HepG2 (cell line): ENCODE measurements at regions not wholly inside any gene's neighbourhood (a gene's known extent, or its start where the extent isn't known, plus 50 kb on each side); places are given as distances from the start of the nearest gene placed in this dataset.
A peak's percentile ranks its signal among the peaks of the same experiment; 100 is the strongest.

Source experiments
- ATAC-seq: fragments of 200-7000 bp; cut with Tn5 transposase; 3 replicates; pipeline ENCODE4 v1.9.1; 2020; ENCODE audit warnings: mild to moderate bottlenecking, moderate library complexity
- BruUV-seq: library from RNA; stranded (reverse); fragments of 400-500 nt; replicated peaks from 2 replicates; lab custom pipeline; 2021; lab: Mats Ljungman, UMichigan
- CTCF ChIA-PET: fragments of 300-600 bp; formaldehyde crosslinking; extraction: SDS; loops from one replicate; lab custom pipeline; 2021; ENCODE audit warnings: low total read pairs, inconsistent platforms, low intra/inter-chr PET ratio; lab: Yijun Ruan, JAX
- POLR2A ChIA-PET: fragments of 350-600 bp; sonication (Branson Sonifier 250); formaldehyde crosslinking; loops from one replicate; lab custom pipeline; 2020; ENCODE audit warnings: antibody characterized with exemption, inconsistent platforms; lab: Yijun Ruan, JAX
- DNase-seq: peaks from one replicate; pipeline ENCODE4 v3.0.0-alpha.2; 2015; ENCODE audit warnings: low spot score
- FAIRE-seq: peaks from 3 replicates; lab custom pipeline; 2011; peaks lifted over from hg19 to GRCh38; lab: Jason Lieb, UNC
- H2AFZ ChIP-seq: one replicate; pipeline ENCODE4 v1.6.1; 2011; ENCODE audit warnings: low read length, inconsistent platforms
- H3K27ac ChIP-seq: fragments of 300-600 bp; 3 replicates; pipeline ENCODE4 v1.8.0; 2011; ENCODE audit warnings: mixed run types, mild to moderate bottlenecking, mixed read lengths, low read length, inconsistent platforms; ENCODE audit not compliant: insufficient read depth; ENCODE audit errors: extremely low read length
- H3K27me3 ChIP-seq, 2 experiments: fragments of 200-600 bp in 1 of 2; 2 replicates in 1 of 2; 3 replicates in 1 of 2; pipeline versions ENCODE4 v1.6.0 to v1.8.0; 2011; ENCODE audit warnings: low read length in 2 of 2, mild to moderate bottlenecking in 2 of 2, moderate library complexity in 2 of 2, inconsistent platforms in 1 of 2; ENCODE audit not compliant: insufficient read depth in 2 of 2, control insufficient read depth in 1 of 2
- H3K36me3 ChIP-seq, 2 experiments: fragments of 200-600 bp in 1 of 2; replicated peaks in 1 of 2; 2 replicates in 1 of 2; 3 replicates in 1 of 2; pipeline versions ENCODE4 v1.5.1 to v1.8.0; 2011; ENCODE audit warnings: low read length in 2 of 2, inconsistent platforms in 1 of 2; ENCODE audit not compliant: insufficient read depth in 2 of 2, control insufficient read depth in 1 of 2
- H3K4me1 ChIP-seq: 2 replicates; pipeline ENCODE4 v1.5.1; 2012; ENCODE audit warnings: low read length, inconsistent platforms; ENCODE audit not compliant: insufficient read depth
- H3K4me2 ChIP-seq: 2 replicates; pipeline ENCODE4 v1.6.0; 2011; ENCODE audit warnings: low read depth, low read length, inconsistent platforms
- H3K4me3 ChIP-seq, 3 experiments: fragments of 200-600 bp in 1 of 3; sonication (generic), shearing (Covaris generic) in 1 of 3; replicated peaks in 1 of 3; 2 replicates each; pipeline ENCODE4 v1.5.1; 2011 to 2016; ENCODE audit warnings: low read length in 3 of 3, inconsistent platforms in 2 of 3, low read depth in 2 of 3, mild to moderate bottlenecking in 2 of 3, control low read depth in 1 of 3, mixed read lengths in 1 of 3; ENCODE audit not compliant: insufficient read depth in 1 of 3
- H3K79me2 ChIP-seq: one replicate; pipeline ENCODE4 v1.6.1; 2011; ENCODE audit warnings: low read length, inconsistent platforms; ENCODE audit not compliant: insufficient read depth
- H3K9ac ChIP-seq: 2 replicates; pipeline ENCODE4 v1.6.0; 2011; ENCODE audit warnings: mild to moderate bottlenecking, low read depth, low read length, inconsistent platforms; ENCODE audit not compliant: insufficient read depth
- H3K9me3 ChIP-seq: 2 replicates; pipeline ENCODE4 v1.5.1; 2012; ENCODE audit warnings: mild to moderate bottlenecking, low read length
- H4K20me1 ChIP-seq: 2 replicates; pipeline ENCODE4 v1.6.0; 2011; ENCODE audit warnings: inconsistent platforms, mild to moderate bottlenecking, low read length, moderate library complexity; ENCODE audit not compliant: insufficient read depth
- AKAP8 ChIP-seq: sonication (generic); formaldehyde crosslinking; IDR thresholded peaks from 2 replicates; pipeline ENCODE4 v1.5.1; 2020; ENCODE audit warnings: mild to moderate bottlenecking, missing genetic modification reagents
- BORCS8-MEF2B ChIP-seq: sonication (generic); formaldehyde crosslinking; IDR thresholded peaks from 2 replicates; pipeline ENCODE4 v1.8.0; 2022; ENCODE audit warnings: mild to moderate bottlenecking, missing genetic modification reagents
- CHD4 ChIP-seq: fragments of 200-600 bp; sonication (generic); IDR thresholded peaks from 2 replicates; pipeline ENCODE4 v1.7.0; 2017; ENCODE audit warnings: mild to moderate bottlenecking, low read length, borderline replicate concordance
- CREB1 ChIP-seq, 2 experiments: fragments of 450-650 bp in 1 of 2; IDR thresholded peaks; 2 replicates each; pipeline ENCODE4 v1.6.1; 2016 to 2017; ENCODE audit warnings: control low read depth in 1 of 2, mild to moderate bottlenecking in 1 of 2, missing compliant biosample characterization in 1 of 2, missing genetic modification characterization in 1 of 2
- DMAP1 ChIP-seq: IDR thresholded peaks from 2 replicates; pipeline ENCODE4 v1.6.1; 2016
- ESRRA ChIP-seq: sonication (generic); formaldehyde crosslinking; IDR thresholded peaks from 2 replicates; pipeline ENCODE4 v1.5.1; 2020; ENCODE audit warnings: mild to moderate bottlenecking, low read depth, missing genetic modification reagents
- HNF4A ChIP-seq: sonication (generic); formaldehyde crosslinking; IDR thresholded peaks from 2 replicates; pipeline ENCODE4 v1.4.0; 2020; ENCODE audit warnings: missing genetic modification reagents
- KDM6A ChIP-seq: IDR thresholded peaks from 2 replicates; pipeline ENCODE4 v1.6.1; 2016; ENCODE audit warnings: low read depth
- MAFG ChIP-seq: sonication (generic); formaldehyde crosslinking; IDR thresholded peaks from 2 replicates; pipeline ENCODE4 v1.5.1; 2020; ENCODE audit warnings: mild to moderate bottlenecking, missing genetic modification reagents
- NR2C2 ChIP-seq: sonication (generic); formaldehyde crosslinking; IDR thresholded peaks from 2 replicates; pipeline ENCODE4 v1.4.0; 2020; ENCODE audit warnings: missing genetic modification reagents, mild to moderate bottlenecking, moderate library complexity, borderline replicate concordance
- NR2F1 ChIP-seq, 2 experiments: fragments of 450-650 bp in 1 of 2; formaldehyde crosslinking in 1 of 2; IDR thresholded peaks; 2 replicates each; pipeline versions ENCODE4 v1.5.0 to v1.6.1; 2016 to 2020; ENCODE audit warnings: mild to moderate bottlenecking in 1 of 2, missing compliant biosample characterization in 1 of 2, missing genetic modification reagents in 1 of 2, moderate library complexity in 1 of 2
- NR2F6 ChIP-seq, 2 experiments: IDR thresholded peaks; 2 replicates each; pipeline ENCODE4 v1.6.1; 2016; ENCODE audit warnings: antibody characterized with exemption in 1 of 2, mild to moderate bottlenecking in 1 of 2
- POGZ ChIP-seq: sonication (generic); formaldehyde crosslinking; IDR thresholded peaks from 2 replicates; pipeline ENCODE4 v1.4.0; 2020; ENCODE audit warnings: mild to moderate bottlenecking, missing genetic modification reagents
- RXRA ChIP-seq: sonication (generic); formaldehyde crosslinking; IDR thresholded peaks from 2 replicates; pipeline ENCODE4 v1.5.1; 2020; ENCODE audit warnings: missing genetic modification reagents
- SOX6 ChIP-seq, 2 experiments: fragments of 450-650 bp in 1 of 2; sonication (generic) in 1 of 2; formaldehyde crosslinking in 1 of 2; IDR thresholded peaks; 2 replicates each; pipeline versions ENCODE4 v1.4.0 to v1.6.1; 2017 to 2020; ENCODE audit warnings: antibody characterized with exemption in 1 of 2, mild to moderate bottlenecking in 1 of 2, missing genetic modification reagents in 1 of 2
- ZBTB7B ChIP-seq: sonication (generic); formaldehyde crosslinking; IDR thresholded peaks from 2 replicates; pipeline ENCODE4 v1.4.0; 2020; ENCODE audit warnings: missing genetic modification reagents
- ZFP1 ChIP-seq: IDR thresholded peaks from 2 replicates; pipeline ENCODE4 v1.6.1; 2016
- ZFY ChIP-seq: sonication (generic); formaldehyde crosslinking; IDR thresholded peaks from 2 replicates; pipeline ENCODE4 v1.4.0; 2020; ENCODE audit warnings: missing genetic modification reagents
- ZNF30 ChIP-seq: sonication (generic); formaldehyde crosslinking; IDR thresholded peaks from 2 replicates; pipeline ENCODE4 v1.5.0; 2020; ENCODE audit warnings: mild to moderate bottlenecking, missing genetic modification reagents
- ZNF317 ChIP-seq: sonication (generic); formaldehyde crosslinking; IDR thresholded peaks from 2 replicates; pipeline ENCODE4 v1.5.0; 2020; ENCODE audit warnings: mild to moderate bottlenecking, missing genetic modification reagents
- ZNF605 ChIP-seq: sonication (generic); formaldehyde crosslinking; IDR thresholded peaks from 2 replicates; pipeline ENCODE4 v1.8.0; 2022; ENCODE audit warnings: mild to moderate bottlenecking, missing genetic modification reagents
- ZNF652 ChIP-seq: IDR thresholded peaks from 2 replicates; pipeline ENCODE4 v1.6.1; 2016; ENCODE audit warnings: low read depth, borderline replicate concordance
- ZNF709 ChIP-seq: sonication (generic); formaldehyde crosslinking; IDR thresholded peaks from 2 replicates; pipeline ENCODE4 v1.5.0; 2020; ENCODE audit warnings: mild to moderate bottlenecking, missing genetic modification reagents
- ZNF772 ChIP-seq: sonication (generic); formaldehyde crosslinking; IDR thresholded peaks from 2 replicates; pipeline ENCODE4 v1.5.0; 2020; ENCODE audit warnings: mild to moderate bottlenecking, missing genetic modification reagents
- WGBS: methylation state at CpG from one replicate; pipeline ENCODE4 v1.1.6; 2017; ENCODE audit warnings: low lambda C conversion rate; 5-methylcytosine and 5-hydroxymethylcytosine counted together
- in situ Hi-C: cut with HindIII; loops from 2 replicates; pipeline ENCODE4 v1.10.0; 2017; ENCODE audit warnings: low pct_unique_long_range_greater_than_20kb; ENCODE audit not compliant: extremely low pct_ligation_motif_present
- intact Hi-C: fragments of 100-400 bp; cut with micrococcal nuclease; formaldehyde crosslinking; loops from one replicate; pipeline ENCODE4 v1.10.0; 2022; ENCODE audit not compliant: unreplicated experiment

DNA sequence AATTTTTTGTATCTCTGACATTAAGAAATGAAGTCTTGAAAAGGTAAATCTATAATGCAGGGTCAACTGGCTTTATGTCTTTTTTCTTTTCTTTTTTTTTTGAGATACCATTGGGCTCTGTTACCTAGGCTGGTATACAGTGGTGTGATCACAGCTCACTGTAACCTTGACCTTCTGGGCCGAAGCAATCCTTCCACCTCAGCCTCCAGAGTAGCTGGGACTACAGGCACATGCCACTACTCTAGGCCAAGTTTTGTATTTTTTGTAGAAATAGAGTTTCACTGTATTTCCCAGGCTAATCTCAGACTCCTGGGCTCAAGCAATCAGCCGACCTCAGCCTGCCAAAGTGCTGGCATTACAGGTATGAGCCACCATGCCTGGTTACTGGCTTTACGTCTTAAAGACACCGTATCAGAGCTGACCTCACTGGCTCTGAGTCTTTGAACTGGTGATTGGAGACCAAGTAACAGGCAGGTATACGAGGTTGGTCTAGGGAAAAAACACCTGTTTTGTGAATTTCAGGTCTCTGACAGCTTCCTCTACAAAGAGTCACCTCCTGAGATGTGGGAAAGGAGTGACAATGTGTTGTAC is 70.4 kb upstream of the GPBP1 start:
- ChIA-PET POLR2A (interaction anchor here (1.9 to 2.4 kb wide), 3 partner anchors 8 to 194 kb away, joined by 6 to 18 read pairs (median 8); partner anchors contain the start of gene SETD9), CTCF (no interaction called here)
- 19% methylated on average over 5 of the region's 5 CpGs for WGBS
- Histone ChIP-seq H4K20me1 (no peaks in the 10 kb centered on the region), H3K9ac (peak overlapping the region; percentile 74), H2AFZ (peak overlapping the region; percentile 66), H3K4me1 (peaks cover 60% of the 10 kb centered on the region), H3K9me3 (0 out of 2 replicates have a peak, but pooled peaks cover 2% of the 10 kb centered on the region), H3K27ac (peak overlapping the region; percentile 100), H3K36me3 (no peaks in the 10 kb centered on the region), H3K4me2 (peak overlapping the region; percentile 79), H3K4me3 (peak overlapping the region; percentile 5 to 65 (median 55); a peak in 3 of 6 replicates), H3K79me2 (no peaks in the 10 kb centered on the region), H3K27me3 (no peaks in the 10 kb centered on the region)
- in situ Hi-C loops = no loop called here
- intact Hi-C loops = loop anchor here (1.0 to 5.0 kb wide), 3 partner anchors 8 to 194 kb away; partner anchors contain the start of gene SETD9
- DNase-seq (peak; percentile 55), ATAC-seq (peak; percentile 81), FAIRE-seq (peak; percentile 28)
- TSS peak; percentile 77 for BruUV-seq
- peak; percentile 81; the same call in 1 of the 2 replicates for TF ChIP-seq CHD4
- 0 out of 2 replicates have a peak, but pooled peaks have one; percentile 25 for TF ChIP-seq BORCS8-MEF2B (CRISPR knock-in tag)
- TF ChIP-seq NR2F1 (CRISPR knock-in tag; IDR thresholded peaks at IDR 0.05) = peak in 1 of 2 experiments; percentile 68; a peak in 2 of 4 replicates
- no peak for TF ChIP-seq SOX6 (IDR thresholded peaks at IDR 0.05)
- TF ChIP-seq SOX6 (CRISPR knock-in tag; IDR thresholded peaks at IDR 0.05) = peak; percentile 48; the same call in 1 of the 2 replicates
- no peak for TF ChIP-seq ZNF709 (CRISPR knock-in tag)
- TF ChIP-seq HNF4A (CRISPR knock-in tag) = peak; percentile 42
- no peak for TF ChIP-seq KDM6A (CRISPR knock-in tag)
- TF ChIP-seq MAFG (CRISPR knock-in tag) = no peak
- TF ChIP-seq POGZ (CRISPR knock-in tag) = 0 out of 2 replicates have a peak, but pooled peaks have one; percentile 23
- 0 out of 2 replicates have a peak, but pooled peaks have one; percentile 48 for TF ChIP-seq ZNF317 (CRISPR knock-in tag)
- TF ChIP-seq DMAP1 = 0 out of 2 replicates have a peak, but pooled peaks have one; percentile 20
- 0 out of 2 replicates have a peak, but pooled peaks have one; percentile 6 for TF ChIP-seq ZFP1 (CRISPR knock-in tag)
- no peak for TF ChIP-seq AKAP8
- no peak for TF ChIP-seq ZNF652
- TF ChIP-seq ZNF30 (CRISPR knock-in tag) = no peak
- TF ChIP-seq CREB1 (IDR thresholded peaks at IDR 0.05) = no peak
- TF ChIP-seq CREB1 (CRISPR knock-in tag; IDR thresholded peaks at IDR 0.05) = no peak
- 0 out of 2 replicates have a peak, but pooled peaks have one; percentile 25 for TF ChIP-seq ZNF772 (CRISPR knock-in tag)
- peak; percentile 13; the same call in 1 of the 2 replicates for TF ChIP-seq ZBTB7B
- 0 out of 2 replicates have a peak, but pooled peaks have one; percentile 25 for TF ChIP-seq ZNF605 (CRISPR knock-in tag)
- TF ChIP-seq NR2C2 (CRISPR knock-in tag) = peak; percentile 9; the same call in 1 of the 2 replicates
- peak; percentile 43; the same call in 1 of the 2 replicates for TF ChIP-seq ESRRA (CRISPR knock-in tag)
- no peak for TF ChIP-seq RXRA (CRISPR knock-in tag)
- peak; percentile 62 for TF ChIP-seq NR2F6 (IDR thresholded peaks at IDR 0.05)
- TF ChIP-seq NR2F6 (CRISPR knock-in tag; IDR thresholded peaks at IDR 0.05) = peak; percentile 67
- peak; percentile 58 for TF ChIP-seq ZFY
